ENCODE measurements at regions not wholly inside any gene's neighbourhood (a gene's known extent, or its start where the extent isn't known, plus 50 kb on each side); places are given as distances from the start of the nearest gene placed in this dataset.

DNA sequence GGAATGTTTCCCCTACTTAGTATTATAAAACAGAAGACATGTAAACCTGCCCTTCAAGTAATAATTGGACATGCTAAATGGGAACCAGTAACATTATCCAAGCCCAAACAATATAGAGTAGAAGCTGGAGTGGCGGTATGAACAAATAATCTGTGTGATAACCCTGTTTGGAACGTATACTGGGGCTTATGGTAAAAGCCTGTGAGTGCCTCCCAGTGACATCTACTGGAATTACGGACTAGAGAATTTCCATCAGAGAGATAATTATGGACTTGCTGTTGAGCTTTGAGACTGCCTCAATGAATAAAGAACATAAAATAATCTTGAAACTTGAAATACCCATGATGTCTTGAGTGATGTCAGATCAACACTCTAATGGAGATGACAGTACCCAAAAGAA, 406.3 kb upstream of the GRIA3 start:
- DNase-seq (ENCODE audit: low read depth): no peak

DNA sequence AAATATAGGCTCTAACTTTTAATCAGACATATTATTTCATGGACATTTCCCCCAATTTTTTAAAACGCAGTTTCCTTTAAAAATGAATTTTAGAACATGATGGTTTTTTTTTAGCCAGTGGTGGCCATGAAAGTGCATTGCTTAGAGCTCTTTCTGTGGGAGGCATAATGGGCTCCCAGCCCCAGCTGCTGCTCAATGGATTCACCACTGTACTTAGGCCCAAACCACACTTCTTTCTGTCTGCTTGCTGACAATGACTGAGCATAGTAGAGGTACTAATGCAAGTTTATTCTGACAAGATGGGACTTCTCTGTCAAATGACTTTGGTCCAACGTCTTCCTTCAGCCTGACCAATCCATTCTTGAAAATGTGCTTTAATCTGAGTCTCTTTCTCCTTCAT, 400.2 kb upstream of the GRIA3 start:
- no peak for DNase-seq (ENCODE audit: low read depth)

DNA sequence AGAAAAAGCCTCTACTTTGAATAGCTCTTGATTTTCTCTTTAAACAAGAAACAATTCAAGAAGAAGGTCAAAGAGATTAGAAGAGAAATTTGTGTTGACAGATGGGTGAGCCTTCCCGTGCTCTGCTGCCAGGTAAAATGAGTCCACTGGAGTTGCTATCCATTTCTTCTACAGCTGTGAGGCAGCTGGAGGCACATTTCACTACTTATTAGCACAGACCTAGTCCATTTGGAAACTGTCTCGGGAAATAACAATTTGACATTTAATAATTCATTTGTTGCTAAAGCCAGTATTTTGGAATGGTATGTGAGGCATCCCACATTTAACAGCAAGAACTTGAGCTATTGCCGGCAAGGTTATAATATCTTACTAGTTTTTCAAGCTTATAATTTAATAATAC, 396.8 kb upstream of the GRIA3 start:
- no peak for DNase-seq (ENCODE audit: low read depth)

DNA sequence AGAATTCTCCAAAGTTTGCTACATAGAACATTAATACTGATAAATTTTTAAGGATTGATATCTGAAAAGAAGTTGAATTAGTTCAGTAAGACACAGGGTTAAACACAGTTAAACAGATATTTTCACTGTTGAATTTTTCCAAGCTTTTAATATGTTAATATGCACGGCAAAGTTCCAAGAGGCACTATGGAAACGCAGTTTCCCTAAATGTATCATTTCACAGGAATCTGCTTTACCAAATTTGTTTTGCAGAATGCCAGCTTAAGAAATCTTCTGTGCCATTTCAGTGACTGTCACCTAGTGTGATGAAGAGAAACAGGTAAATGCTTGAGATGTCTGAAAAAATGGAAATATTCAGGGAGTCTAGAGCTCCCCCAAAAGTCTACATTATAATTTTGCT, 395.9 kb upstream of the GRIA3 start:
- DNase-seq (ENCODE audit: low read depth): no peak

DNA sequence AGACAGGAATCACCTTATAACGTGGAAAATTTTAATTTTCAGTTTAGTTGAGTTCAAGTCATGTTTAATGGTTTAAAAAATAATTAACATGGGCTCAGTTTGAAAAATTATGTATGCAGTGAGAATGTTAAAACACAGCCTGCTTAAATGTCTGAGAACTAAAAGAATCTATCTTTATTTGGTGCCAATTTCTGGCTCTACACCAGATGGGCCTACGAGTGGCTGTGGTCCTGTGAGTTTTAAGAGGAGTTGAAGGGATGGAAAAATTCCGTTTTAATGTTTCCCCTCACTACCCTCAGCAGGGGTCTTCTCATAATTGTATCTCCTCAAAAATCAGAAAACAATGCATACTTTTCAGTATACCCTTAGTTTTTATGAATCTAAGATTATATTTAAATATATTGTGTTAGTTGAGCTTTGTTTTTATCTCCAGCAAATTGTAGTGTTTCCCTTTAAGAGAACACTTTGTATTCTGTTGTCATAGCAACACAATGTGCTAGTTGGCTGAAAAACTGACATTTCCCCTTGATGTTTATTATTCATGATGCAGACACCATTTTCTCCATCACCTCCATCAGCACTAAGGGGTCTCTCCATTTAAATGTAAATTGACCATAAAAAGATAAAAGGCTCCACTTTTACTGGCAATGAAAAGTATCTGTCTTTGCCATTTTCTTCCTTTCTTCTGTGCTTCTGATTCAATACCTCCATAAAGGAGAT, 393.5 kb upstream of the GRIA3 start:
- no peak for DNase-seq (ENCODE audit: low read depth)

DNA sequence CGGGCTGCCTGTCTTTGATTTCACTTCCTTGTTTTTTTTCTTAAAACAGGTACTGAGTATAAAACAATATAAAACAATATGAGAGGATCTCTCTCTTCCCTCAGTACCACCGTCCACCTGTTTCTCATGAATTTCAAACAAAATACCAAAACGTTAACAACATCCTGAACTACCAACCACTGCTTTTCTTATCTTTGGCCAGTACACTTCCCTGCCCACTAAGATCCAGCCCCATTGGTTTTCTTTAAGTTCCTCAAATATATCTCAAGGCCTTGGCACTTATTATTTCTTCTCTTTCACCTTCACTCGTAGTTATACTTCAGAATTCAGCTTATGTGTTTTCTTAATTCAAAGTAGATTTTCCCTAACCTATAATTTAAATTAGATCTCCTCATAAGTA, 370.2 kb upstream of the GRIA3 start:
- no peak for DNase-seq (ENCODE audit: low read depth)

DNA sequence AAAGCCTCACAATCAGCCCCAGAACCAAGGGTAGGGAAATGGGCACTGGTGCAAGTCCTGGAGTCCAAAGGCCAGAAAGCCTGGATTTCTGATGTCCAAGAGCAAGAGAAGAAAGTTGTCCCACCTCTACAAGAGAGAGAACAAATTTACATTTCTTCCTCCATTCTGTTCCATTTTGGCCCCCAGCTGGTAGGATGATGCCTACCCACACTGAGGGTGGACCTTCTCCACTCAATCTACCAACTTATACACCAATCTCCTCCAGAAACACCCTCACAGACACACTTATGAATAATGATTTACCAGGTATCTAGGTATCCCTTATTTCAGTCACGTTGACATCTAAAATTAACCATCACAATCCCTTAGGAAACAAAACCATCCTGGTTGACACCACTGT, 367.8 kb upstream of the GRIA3 start:
- DNase-seq (ENCODE audit: low read depth): no peak

DNA sequence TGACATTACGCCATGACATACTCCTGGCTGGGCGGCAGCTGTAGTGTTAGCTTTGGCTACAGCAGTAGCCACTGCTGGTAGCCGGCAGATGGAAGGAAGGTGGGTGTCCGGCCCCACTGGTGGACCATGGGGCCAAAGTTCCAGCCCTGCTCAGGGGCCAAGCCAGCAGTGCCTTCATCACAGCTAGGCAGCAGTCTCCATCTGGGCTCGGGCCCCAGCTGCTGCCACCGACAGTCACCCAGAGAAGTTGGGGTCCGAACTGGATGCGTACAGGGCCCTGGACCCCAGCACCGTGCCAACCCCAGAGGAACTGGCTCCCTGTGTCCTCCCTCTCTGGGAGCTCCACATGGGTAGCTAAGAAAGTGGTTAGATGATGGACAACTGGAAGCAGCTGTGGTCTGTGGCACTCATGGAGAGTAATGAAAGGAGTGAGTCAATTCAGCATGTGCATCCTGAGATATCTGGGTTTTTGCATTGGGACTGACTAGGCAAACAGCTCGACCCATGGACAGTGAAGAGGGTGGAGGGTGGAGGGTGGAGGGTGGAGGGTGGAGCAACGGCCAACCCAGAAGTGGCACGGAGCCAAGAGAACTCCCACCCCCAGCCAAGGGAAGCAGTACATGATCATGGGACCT, 366.6 kb upstream of the GRIA3 start:
- peak; percentile 26 for DNase-seq (ENCODE audit: low read depth)

DNA sequence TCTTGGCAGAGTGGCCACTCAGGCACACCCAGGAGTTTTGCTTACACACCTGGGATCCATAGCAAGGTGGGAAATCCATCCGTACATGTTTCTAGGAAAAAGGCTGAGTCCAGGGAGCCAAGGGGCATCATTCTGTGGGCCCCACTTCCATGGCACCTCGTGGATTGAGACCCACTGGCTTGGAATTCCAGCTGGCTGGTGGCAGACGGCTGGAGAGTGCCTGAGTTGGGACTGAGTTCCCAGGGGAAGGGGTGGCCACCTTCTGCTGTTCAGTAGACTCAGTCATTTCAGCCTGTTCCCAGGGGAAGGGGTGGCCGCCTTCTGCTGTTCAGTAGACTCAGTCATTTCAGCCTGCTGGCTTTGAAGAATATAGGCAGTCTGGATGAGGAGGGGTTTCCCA, 366.0 kb upstream of the GRIA3 start:
- DNase-seq (ENCODE audit: low read depth): no peak

DNA sequence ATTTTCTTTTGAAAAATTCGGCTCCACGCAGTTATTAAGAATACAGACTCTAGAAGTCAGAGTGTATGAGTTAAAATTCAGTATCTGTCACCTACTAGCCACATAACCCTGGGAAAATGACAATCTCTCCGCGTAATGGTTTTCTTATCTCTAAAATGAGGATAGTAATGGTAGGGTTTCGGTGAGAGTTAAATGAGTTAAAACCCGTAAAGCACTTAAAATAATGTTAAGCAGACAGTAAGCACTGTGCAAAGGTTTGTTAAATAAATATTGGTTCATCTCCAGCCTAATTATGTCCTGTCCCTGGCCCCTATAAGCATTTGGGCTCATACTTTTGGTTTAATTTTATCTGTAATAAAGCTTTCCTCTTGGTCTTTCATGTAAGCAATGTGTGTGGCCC, 350.8 kb upstream of the GRIA3 start:
- DNase-seq (ENCODE audit: low read depth): no peak

DNA sequence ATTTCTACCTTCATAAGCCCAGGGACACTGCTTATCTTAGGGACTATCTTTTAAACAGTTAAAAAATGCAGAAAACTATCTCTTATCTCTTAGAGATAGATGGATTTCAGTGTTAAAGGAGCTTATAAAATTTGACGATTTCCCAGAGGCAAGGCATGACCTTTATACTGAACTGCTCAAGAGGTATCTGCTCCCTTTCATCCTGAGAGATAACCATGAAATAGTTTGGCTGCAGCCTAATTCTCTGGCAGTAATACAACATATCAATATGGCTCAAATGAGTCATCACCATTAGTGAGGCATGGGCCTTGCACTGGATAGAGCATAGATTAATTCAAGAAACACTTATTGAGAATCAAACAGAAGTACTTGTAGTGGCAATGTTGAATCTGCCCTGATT, 348.2 kb upstream of the GRIA3 start:
- DNase-seq (ENCODE audit: low read depth): no peak

DNA sequence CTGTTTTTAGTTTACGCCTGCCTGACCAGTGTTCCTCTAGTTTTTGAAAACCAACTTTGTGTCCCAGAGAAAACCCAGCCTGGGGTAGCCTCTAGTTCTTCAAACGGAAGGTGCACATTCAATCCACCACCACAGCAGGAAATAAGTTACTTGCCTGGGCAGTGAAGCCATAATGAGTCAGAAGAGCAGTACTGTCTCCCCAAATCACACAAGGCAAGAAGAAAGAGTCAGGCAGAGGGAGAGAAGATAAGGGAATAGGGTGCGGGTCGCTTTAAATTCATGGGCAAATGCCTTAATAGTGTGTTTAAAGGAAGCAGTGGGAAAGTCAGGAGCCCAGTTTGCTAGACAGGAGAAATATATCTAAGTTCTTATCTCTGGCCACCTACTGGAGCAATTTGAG, 333.8 kb upstream of the GRIA3 start:
- no peak for DNase-seq (ENCODE audit: low read depth)

DNA sequence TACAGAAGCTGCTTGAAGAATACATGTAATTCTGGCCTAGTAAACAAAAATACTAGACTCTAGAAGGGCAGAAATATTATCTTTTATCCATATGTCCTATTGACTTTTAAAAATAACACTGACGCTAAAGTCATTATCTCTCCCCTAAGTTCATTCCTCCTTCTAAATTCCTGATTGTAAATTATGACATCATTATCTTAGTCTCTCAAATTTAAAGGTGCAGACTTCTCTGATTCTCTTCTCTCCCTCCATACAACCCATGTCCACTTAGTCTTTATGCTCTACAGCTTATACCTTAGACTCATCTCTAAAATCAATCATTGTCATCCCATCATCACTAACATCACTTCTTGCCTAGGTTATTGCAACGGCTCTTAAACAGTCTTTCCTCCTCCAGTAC, 327.9 kb upstream of the GRIA3 start:
- no peak for DNase-seq (ENCODE audit: low read depth)

DNA sequence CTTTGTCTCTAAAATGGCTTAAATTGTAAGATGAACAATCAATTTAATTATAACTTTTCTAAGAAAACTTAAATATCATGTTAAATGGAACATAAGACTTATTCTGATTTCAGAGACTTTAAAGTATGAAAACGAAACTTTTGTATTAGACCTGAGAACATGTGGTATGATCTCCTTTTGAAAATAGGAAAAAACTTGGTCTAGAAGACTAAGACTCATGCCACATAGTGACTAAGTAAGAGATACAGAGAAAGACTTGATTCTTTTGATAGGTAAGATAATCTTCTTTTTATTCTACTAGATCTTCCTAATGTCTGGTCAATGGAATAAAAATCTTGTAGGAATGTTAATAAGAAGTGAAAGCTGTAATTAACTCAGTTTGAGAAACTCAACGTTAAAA, 326.3 kb upstream of the GRIA3 start:
- DNase-seq (ENCODE audit: low read depth): no peak

DNA sequence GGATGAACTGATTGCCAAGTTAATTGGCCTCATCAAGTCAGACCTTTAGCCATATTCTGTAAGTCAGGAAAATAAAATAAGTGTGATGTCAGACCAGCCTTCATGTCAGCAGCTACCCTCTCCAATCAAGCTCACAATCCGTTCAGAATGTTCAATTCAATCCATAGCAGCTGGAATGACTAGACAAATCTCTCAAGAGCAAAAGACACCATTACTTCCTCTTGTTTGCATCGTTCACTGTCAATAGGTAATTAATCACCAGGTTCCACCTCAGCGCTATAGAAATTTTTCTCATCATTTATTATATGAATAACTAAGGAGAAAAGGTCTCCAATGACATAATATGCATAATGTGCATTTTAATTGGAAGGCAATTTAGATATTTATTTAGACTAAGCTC, 321.0 kb upstream of the GRIA3 start:
- no peak for DNase-seq (ENCODE audit: low read depth)

DNA sequence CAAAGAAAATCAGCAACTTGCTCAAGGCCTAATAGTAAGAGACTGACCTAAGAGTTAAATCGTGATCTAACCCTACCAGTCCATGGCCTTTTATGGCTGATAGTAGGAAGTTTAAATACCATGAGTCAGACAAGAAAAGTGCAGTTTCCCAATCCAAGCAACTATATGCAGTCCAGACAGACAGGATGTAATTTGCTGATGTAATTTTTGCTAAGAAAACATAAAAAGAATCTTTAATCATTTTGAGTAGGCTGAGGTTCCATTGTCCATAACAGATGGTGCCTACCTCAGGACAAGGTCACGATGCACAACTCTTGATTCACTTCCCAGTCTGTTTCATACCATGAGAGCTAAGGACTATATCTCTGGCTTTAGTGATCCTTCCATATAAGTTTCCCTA, 317.5 kb upstream of the GRIA3 start:
- no peak for DNase-seq (ENCODE audit: low read depth)

DNA sequence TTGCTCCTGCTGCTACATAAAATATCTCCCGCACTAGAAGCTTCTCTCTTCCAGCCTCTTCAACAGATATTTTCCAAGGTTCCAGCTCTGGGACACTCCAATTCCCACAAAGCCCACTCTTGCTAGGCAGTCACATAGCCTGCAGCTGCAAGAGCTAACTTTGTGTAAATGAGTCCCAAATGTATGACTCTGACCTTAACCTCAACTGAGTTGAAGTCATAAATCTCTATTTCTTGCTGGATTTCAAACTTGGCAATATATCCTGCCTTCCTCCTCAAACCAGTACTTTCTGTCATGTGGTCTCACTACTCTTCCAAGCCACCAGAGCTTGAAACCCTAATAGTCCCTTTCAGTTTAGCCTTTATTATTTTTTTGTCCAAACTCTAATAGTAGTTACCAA, 315.4 kb upstream of the GRIA3 start:
- no peak for DNase-seq (ENCODE audit: low read depth)

DNA sequence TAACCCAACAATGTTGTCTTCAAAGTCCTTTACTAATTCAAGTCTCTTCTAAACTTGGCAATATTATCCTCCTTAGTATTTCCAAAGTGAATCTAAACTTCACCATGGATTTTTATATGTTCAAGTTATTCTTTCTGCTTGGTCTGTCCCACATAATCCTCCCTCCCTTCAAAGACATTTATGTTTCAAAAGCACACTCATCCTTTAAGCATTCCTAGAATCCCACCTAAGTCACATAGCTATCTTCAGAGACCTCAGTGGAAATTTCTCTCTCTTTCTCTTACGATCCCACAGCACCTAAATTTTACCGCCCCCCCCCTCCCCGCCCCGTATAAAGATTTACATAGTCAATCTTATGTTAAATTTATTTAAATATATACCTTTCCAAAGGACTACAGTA, 314.9 kb upstream of the GRIA3 start:
- no peak for DNase-seq (ENCODE audit: low read depth)

DNA sequence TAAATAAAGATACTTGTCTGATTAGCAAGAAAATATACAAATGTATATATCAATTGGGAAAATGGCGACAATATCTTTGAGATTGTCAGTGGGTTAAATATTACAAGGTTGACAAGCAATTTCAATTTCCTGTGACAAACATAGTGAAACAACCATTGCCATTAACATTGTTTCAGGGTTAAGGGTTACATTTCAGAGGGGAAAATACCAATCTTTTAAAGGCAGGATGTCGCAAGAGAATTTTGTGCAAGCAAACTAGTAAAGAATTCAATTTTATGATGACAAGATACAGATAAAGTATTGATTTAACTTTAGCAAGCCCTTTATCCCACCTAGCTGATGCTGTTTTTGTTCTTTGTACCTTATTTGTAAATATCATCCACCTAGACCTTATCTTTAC, 305.8 kb upstream of the GRIA3 start:
- DNase-seq (ENCODE audit: low read depth): no peak

DNA sequence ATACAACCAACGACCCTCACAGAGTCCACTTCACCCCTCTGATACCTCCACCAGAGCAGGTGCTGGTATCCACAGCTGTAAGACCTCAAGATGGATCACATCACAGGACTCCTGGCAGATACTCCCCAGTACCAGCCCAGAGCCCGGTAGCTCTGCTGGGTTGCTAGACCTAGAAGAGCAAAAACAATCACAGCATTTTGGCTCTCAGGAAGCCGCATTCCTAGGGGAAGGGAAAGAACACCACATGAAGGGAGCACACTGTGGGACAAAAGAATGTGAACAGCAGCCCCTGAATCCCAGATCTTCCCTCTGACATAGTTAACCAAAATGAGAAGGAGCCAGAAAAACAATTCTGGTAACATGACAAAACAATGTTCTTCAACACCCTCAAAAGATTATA, 303.1 kb upstream of the GRIA3 start:
- no peak for DNase-seq (ENCODE audit: low read depth)

DNA sequence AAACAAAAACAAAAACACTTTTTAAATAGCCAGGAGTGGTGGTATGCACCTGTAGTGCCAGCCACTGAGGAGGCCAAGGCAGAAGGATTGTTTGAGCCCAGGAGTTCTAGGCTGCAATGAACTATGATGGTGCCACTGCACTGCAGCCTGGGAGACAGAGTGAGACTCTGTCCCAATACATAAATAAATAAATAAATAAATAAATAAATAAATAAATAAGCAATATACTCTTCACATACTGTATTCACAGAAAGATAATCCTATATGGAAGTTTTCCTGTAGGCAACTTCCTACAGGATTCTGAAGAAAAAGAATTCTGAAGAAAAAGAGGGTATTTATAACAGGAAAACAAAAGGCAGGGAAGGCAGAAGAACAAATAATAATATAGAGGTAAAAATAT, 293.3 kb upstream of the GRIA3 start:
- no peak for DNase-seq (ENCODE audit: low read depth)

DNA sequence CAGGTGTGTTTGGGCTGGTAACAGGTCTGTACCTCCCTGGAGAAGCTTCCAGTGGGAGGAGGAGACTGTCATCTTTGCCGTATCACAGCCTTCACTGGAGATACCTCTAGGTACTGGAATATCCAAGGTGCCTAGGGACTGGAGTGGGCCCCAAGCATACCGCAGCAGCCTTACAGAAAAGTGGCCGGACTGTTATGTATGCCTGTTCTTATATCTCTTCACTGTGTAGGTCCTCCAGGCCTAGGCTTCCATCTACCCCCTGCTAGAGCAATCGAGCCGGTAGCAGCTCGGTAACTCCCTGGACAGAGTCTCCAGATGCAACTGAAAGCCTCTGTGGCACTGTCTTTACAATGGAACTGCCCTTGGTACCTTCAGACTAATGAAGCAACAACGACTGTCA, 277.4 kb upstream of the GRIA3 start:
- no peak for DNase-seq (ENCODE audit: low read depth)

DNA sequence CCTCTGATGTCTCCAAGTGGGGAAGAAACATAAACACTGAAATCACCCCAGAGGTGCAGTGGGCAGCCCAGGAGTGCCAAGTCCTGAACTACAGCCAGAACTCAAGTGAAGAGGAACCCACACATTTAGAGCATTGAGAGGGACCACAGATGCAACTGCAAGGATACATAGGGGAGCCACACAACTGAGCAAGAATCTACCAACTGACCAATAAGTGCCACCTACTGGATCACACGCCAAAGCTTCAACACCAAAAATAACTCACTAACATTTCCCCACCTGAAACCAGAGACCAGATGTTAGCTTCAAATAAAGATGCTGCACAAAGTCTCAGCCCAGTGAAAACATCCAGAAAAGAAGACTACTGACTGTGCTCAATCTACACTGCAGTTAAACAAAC, 276.7 kb upstream of the GRIA3 start:
- no peak for DNase-seq (ENCODE audit: low read depth)

DNA sequence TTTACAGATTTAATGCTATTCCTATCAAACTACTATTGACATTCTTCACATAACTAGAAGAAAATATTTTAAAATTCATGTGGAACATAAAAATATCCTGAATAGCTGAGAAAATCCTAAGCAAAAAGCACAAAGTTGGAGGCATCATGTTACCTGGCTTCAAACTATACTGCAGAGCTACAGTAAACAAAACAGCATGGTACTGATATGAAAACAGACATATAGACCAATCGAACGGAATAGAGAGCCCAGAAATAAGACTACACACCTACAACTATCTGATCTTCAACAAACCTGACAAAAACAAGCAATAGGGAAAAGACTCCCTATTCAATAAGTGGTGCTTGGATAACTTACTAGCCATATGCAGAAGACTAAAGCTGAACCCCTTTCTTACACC, 273.4 kb upstream of the GRIA3 start:
- no peak for DNase-seq (ENCODE audit: low read depth)
